Anterior cingulate cortex (tissue), 58 donors: ENCODE measurements at regions not wholly inside any gene's neighbourhood (a gene's known extent, or its start where the extent isn't known, plus 50 kb on each side); places are given as distances from the start of the nearest gene placed in this dataset.
"Not testable (repeated sequence)": the region's sequence is repeated elsewhere in the genome, so short reads cannot be mapped to it uniquely, and the experiment has no call there.

ENCODE experiments used
- DNase-seq, 58 donors: peaks; one replicate each; lab custom pipeline; 2025; lab: John Stamatoyannopoulos, UW

DNA sequence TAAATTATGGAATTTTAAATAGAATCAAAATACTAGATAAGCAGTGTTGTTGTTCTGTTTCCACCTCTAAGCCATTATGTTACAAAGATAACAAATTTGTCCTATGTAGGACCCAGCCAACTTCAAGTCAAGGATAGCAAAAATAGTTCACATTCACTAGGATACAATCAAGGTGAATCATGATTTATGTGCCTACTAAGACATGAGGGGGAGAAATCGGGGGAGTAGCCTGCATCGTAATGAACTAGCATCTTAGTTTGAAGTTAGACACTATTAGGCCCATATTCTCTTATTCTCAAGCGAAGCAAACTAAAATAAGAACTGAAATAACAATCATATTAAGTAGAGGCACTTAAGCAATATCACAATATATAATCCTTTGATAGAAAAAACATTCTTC, 779.4 kb upstream of the PCDH9 start:
- DNase-seq: no peak

DNA sequence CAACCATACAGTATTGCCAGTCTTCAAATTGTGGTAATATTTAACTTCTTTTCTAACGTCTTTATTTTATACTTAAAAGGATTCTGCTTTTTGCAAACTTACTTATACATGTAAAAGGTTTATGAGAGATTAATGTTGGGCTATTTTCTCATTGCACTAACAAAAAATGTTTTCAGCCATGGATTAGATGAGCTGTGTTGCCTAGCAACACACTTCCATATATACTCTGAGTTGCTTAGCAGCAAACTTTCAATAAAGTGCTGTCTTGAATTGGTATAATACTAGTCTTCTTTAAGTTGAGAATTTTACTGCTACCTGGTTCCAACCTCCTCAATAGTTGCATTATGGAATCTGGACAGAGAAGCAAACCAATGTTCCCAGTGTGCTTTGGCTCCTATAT, 777.4 kb upstream of the PCDH9 start:
- DNase-seq: no peak

DNA sequence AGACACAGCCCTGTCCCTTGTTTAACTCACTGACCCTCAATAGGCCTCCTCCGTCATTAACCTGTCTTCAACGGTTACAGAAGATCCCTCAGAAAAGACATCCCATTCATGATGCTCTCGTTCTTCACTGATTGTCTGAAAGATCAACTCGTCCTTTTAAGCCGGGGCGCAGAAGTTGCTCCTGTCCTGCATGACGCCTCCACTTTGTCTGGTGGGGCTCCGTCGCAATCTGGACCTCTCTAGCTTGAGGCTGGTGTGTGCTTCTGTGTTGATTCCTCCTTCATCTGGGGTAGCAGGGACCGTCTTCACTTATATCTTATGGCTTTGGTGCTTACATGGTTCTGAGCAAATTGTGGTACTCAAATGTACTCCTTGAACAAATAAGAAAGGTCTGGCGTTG, 766.0 kb upstream of the PCDH9 start:
- no peak for DNase-seq

DNA sequence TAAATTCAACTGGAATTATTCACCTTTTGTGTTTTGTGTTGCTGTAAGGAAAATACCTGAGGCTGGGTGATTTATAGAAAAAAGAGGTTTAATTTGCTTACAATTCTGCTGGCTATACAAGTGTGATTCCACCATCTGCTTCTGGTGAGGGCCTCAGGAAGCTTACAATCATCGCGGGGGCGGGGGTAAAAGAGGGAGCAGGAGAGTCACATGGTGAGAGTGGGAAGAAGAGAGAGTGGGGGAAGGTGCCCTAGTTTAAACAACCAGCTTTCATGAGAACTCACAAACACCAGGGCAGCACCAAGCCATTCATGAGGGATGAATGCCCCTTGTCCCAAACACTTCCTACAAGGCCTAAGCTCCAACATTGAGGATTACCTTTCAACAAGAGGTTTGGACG, 760.7 kb upstream of the PCDH9 start:
- no peak for DNase-seq

DNA sequence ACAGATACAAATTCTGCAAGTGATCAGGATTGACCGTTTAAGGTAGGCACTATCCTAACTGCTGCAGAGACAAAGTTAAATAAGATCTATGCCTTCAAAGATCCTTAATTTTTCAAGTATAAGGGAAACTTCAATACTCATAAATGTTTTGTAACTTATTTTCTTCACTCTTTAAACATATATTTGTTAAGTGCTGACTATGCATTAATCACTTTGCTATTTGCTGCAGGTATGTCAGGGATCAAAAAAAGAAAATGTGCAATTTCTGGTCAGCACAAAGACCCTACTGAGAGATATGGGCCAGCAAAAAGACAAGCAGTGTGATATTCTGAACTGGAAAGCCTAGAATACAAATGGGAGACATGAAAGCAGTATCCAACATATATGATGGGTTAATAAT, 756.1 kb upstream of the PCDH9 start:
- no peak for DNase-seq

DNA sequence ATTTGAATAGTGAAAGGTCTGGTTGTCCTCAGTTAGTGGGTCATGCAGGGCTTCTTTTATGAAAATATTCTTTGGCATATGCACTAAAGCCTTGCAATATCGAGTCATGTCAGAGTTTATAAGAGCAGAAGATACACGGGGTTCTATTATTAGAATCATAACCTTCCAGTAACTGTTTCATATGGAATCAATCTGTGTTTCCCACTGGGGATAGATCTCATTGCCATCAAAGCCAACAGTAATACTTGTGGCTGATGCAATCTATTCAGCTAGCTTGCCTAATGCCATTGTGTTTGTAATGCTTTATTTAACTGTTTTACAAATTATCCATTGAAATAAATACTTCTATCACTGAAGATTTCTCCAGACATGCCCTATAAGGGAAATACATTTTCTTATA, 746.9 kb upstream of the PCDH9 start:
- DNase-seq: no peak

DNA sequence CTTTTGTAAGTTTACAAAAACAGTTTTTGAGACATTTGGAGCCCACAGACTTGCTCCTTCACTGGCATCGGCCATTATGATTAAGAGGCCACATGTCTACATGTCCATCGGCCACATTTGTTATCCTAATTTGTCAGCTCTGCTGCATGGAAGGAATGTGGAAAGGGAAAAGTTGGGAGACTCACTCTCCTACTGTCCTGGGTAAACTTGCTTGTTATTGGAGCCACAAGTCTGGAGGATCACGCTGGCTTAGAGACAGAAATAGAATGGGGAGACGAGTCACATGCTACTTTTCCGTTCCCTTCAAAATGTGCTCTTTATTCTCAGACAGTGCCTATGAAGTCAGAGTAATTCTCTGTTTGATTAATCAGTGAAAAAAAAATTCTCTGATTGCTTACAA, 741.2 kb upstream of the PCDH9 start:
- DNase-seq: no peak

DNA sequence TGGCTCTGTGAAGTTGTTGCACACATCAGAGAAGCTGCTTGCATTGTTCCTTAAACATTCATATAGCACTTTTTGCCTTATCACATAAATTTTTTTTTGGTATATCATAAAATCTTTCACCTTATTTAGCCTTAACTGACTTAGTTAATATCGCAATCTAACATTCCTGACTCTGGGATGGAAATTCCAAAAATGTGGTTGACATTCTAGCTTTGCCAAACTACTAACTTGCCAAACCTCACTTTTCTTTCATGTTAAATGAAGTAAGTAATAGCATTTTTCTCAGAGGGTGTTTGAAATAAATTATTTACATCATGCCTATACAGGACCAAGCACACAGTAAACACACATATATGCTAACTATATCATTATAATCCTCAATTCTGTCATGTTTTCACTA, 736.9 kb upstream of the PCDH9 start:
- no peak for DNase-seq

DNA sequence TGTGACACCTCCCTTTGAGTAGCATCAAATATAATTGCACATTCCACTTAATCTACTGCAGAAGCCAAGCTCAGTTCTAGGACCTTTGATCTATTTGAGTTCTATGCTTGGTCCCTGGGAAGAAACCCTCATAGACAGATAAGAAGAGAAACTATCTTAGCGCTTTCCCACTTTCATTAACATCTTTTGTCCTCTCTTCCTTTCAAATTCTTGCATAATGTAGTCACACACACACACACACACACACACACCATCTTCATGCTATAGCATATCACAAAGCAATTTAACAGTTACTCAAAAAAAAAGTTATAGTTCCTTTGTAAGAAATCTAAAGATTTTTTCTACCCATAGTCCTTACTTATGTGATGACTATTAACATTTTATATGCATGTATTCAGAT, 735.9 kb upstream of the PCDH9 start:
- DNase-seq: no peak

DNA sequence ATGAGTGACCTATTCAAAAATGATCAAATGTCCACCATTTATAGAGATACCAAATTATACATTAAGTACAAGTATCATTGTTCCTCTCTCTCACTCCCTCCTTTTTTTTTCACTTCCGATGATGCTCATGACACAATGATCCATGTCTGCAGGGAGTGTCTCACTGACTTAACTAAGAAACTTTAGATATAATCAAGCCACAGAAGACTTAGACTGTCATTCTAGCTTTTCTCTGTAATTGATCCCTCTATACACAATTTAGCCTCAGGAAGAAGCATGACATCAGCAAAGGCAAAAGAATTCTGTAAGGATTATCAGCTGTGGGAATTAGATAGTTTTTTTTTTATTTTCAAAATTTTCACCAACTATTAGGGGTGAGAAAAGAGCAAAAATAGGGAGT, 734.9 kb upstream of the PCDH9 start:
- DNase-seq: no peak

DNA sequence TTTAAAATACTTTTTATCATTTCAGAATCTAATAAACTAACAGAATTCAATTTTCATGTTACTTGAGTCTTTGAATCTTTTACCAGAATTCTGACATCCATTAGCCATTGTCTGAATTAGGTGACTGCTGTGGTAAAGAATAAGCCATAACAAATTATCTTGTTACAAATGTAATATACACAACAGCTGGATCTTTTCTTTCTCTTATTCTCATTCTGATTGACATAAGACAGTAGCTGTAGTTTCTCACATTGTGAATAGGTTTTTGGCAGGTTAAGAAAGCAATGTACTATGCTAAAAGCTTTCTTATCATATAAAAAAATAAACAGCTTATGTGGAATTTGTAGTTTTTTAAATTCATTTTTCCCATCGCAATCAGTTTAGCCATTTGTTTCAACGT, 734.0 kb upstream of the PCDH9 start:
- DNase-seq: no peak

DNA sequence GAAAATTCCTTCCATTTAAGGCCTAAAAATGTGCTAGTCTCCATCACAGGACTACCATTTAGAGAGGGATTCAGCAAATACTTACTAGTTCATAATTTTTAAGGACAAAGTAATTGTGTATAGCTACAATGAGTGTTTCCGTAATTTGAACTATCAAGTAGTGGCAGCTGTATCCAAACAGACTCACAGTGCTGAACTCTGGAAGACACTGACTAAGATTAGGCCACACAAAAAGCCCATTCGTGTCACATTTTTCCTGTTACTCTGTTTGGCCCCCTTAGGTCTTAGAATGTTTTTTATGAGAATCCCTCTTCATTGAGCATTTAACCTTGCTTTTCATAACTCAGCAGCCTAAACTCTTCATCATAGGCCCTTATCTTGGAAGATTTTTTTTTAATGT, 731.2 kb upstream of the PCDH9 start:
- no peak for DNase-seq

DNA sequence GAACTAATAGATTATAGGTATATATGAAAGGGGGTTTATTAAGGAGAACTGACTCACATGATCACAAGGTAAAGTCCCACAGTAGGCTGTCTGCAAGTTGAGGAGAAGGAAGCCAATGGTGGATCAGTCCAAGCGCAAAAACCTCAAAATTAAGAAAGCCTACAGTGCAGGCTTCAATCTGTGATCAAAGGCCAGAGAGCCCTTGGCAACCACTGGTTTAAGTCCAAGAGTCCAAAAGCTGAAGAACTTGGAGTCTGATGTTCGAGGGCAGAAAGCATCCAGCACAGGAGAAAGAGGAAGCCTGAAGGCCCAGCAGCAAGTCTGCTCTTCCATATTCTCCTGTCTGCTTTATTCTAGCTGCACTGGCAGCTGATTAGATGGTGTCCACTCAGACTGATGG, 721.3 kb upstream of the PCDH9 start:
- no peak for DNase-seq

DNA sequence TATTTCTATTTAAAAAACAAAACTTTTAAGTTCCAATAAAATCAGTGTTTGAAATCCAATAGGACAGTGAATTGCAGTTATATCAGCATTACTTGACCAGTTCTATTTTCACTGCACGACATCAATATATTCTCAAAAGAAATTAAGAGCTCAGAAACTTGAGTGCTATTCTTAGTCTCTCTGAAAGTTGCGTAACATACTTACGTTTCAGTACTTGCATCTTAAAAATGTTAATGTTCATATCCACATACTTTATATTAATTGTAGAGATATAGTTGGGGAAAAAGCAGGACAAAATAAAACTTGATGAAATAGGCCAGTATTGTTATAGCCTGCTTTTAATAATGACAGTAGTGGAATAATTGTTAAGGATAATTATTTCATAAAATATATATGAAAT, 720.5 kb upstream of the PCDH9 start:
- DNase-seq: no peak

DNA sequence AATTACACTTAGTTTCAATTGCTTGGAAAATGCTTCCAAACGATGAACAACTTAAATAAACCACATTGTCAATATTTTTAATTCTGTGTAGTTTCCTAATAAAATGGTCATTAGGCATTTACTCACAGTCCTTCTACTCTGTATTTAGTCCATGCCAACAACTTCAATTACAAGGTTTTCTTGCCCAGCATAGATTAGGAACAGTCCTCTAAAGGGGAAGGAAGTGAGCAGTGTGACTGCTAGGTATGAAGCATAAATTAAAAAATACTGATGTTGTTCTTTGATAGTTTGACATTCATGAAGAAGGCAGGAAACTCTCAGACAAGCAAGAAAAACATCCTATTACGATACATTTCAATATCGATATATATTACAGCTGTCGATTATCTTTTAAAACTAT, 716.0 kb upstream of the PCDH9 start:
- DNase-seq: no peak

DNA sequence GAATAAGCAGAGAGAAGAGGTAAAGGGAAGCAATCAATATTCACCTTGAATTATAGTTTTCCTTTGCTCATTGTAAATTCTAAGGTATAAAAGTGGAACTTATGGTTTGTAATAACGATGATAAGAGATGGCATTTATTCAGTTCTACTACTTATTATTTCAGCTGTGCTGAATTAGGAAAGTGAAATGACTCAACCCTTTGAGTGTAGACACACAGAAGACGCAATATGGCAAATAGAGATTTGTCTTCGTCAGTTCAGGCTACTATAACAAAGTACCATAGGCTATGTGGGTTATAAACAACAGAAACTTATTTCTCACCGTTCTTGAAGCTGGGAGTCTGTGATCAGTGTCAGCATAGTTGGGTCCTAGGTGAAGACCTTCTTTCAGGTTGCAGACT, 713.0 kb upstream of the PCDH9 start:
- no peak for DNase-seq

DNA sequence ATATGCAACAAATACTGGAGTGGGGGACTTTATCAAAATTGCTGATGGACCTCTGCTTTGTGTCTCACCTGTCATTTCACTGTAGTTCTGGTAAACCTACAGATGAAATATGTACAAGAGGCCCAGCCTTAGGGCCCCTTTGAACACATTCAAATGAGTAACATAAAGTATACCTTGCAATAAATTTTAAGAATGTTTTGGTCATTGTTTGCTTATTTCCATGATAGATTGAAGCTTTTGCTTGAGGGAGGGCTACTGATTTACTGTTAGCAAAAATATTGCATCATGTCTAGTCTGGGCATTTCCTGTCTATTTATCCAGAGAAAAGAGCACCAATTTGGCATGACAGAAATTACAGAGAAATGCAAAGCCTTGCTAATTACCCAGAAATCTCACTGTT, 705.5 kb upstream of the PCDH9 start:
- DNase-seq: no peak

DNA sequence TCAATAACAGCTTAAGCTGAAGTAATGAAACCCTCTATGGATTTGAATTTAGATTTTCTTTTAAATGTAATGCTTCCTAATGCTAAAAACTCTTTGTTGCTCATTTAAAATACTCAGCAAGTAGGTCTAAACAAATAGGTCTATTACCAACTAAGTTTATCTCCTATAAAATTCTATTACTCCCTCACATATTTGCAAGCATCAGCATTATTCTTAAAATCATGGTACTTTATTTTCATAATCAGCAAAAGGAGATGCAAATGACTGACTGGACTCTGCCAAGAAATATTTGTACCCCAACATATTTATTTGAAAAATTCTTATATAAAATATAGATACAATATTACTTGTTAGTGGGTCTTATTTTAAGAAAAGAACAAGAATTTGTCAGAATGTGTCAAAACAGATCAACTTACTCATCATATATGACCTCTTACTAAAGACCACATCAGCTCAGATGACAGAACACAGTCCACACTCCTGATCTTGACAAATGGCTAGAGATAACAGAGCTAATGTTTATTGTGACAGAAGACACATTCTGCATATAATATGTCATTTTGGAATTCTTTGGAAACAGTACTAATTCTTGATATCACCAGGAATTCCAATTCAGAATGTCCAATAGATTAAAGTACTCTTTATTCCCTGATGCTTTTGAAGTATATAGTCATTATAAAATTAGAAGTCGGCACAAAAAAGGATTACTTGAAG, 704.6 kb upstream of the PCDH9 start:
- DNase-seq: no peak

DNA sequence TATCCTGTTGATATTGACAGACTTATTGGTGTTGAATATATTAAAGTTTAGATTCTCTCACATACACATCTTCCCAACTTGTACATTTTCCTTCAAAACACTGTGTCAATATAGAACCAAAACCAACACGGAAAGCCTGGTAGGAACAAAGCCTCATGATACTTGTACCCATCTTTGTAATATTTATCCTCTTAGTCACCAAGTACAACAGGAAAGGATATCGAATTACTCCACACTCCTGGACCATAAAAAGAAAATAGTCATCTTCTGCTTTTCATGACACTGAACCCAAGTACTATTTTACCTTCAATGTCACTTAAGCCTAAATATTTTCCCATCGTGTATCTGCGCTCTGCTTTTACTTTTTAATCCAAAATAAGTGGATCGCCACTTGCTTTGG, 702.9 kb upstream of the PCDH9 start:
- no peak for DNase-seq

DNA sequence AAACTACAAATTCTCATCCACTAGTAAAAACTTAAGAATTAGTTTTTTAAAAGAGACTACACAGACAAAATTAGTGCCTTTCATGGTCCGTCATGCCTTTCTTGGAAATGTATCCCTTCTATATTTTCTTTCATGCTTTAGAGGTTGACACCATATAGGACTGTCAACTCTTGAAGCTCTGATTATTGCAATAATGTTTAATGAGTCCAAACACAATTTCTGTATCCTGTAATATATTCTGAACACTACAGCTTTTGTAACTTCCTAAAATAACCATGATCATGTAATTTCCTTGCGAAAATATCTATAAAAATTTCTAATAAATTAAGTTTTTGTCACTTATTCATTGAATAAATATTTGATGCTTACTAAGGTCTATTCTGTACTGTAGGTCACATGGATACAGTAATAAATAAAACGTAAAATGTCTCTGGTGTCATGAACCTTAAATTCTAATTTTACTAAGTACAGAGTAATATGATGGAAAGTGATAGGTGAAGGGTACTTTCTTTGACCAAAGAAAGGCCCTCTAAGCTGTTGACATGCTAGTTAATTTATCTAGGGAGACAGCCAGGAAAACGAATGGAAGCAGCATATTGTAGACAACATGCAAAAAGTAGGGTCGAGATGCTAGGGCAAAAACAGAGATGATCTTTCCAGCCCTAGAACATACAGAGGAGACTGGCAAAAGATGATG, 687.3 kb upstream of the PCDH9 start:
- no peak for DNase-seq

DNA sequence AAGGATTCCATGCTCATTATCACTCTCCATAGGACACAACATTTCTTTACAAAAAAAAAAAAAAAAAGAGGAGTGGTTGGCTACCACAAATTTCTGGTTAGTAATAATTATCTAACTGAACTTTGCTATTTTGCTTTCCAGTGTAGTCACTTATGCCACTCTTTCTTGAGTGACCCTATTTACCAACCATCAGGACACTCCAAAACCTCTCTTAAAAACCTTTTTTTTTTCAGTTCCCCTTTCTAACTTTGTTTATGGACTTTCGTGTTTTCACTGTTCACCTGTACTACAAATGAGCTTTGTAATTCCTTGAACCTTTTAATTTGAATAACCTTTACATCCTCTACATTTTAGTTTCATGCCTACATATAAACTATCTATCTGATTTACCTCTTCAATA, 686.5 kb upstream of the PCDH9 start:
- no peak for DNase-seq

DNA sequence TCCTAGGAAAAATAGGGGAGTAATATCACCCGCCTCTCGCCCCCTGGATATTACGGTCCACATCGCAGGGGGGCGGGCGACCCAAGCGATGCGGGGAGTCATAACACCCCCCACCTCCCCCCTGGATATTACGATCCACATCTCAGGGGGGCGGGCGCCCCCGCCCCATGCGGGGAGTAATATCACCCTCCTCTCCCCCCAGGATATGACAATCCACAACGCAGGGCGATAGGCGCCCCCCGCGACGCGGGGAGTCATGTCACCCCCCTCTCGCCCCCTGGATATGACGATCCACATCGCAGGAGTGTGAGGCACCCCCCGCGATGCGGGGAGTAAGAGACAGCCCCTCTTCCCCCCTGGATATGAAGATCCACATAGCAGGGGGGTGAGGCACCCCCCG, 684.4 kb upstream of the PCDH9 start:
- DNase-seq: no peak

DNA sequence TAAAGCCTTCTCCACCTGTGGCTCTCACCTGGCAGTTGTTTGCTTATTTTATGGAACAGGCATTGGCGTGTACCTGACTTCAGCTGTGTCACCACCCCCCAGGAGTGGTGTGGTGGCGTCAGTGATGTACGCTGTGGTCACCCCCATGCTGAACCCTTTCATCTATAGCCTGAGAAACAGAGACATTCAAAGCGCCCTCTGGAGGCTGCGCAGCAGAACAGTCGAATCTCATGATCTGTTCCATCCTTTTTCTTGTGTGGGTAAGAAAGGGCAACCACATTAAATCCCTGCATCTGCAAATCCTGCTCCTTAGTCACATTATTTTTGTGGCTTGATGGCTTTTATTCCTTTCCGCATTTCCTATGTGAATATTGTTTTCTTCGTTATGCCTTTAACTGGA, 672.8 kb upstream of the PCDH9 start:
- DNase-seq: not testable (repeated sequence)
